NCI-H1930 (cell line): ENCODE measurements at regions not wholly inside any gene's neighbourhood (a gene's known extent, or its start where the extent isn't known, plus 50 kb on each side); places are given as distances from the start of the nearest gene placed in this dataset.

ENCODE experiments used
- DNase-seq, 2 experiments: peaks; one replicate each; lab custom pipeline; 2025; lab: John Stamatoyannopoulos, UW

DNA sequence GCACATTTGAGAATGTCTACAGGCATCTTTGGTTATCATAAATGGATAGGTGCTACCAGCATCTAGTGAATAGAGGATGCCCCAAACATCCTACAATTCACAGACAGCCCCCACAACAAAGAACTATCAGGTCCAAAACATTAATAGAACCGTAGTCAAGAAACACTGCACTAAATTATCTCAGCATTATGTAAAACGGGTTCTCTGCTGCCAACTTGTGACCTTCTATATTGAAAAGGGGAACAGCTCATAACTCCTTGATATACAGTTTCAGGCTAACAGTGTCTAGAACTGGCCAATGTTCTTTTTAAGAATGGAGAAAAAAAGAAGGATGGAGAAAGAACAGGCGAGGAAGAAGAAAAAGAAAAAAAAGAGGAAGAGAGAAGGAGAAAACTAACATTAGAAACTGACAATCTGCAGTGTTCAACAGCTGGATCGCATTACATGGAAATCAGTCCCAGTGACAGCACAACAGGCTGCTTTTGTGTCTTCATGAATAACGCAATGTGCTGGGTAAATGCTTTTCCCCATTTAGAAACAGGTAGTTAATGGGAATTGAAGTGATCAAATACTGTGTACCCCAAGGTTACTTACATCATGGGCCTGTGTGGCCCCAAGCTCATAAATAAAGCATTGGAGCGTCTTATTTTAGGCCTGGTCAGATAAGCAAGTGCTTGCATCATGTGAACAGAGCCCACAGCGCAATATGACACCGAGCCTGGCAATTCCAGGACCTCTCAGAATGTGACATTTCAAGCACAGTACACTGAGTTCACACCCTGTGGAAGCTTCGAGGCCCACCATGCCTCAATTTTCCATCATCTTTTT lies 339.5 kb downstream of the DHX15 start:
- no peak for DNase-seq

DNA sequence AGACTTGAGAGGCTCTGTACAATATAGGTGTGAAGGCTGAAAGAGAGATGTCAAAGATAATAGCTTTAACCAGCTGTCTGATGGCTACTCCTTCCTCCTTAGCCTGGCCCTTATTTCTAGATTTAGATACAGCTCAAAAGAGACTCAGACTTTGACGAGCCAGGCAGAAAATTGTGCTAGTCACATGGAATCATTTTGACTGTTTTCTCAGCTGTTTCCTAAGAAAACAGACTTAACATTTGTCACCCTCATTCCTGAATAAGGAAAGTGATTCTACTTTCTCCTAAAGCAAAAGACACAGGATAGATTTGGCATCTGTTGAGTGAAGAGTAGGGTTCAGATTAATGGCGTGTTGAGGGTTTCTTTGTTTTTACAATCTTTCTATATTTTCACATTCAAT lies 340.7 kb downstream of the DHX15 start:
- DNase-seq: no peak

DNA sequence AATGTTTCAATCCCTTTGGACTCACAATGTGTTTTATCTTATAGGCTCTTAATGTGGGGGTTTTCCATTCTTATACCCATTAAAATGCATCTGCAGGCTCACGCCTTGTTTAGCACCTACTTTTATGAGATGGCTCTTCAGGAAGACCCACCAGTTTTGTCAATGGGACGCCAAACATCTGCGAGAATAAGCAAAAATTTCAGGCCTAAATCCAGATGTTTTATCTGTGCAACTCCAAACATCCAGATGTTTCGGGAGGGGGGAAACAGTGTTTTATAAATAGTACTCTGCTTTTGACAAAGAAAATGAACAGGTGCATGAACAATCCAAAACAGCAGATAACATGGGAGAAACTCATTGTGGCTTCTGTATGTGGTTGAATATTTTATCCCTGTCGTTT lies 342.8 kb downstream of the DHX15 start:
- no peak for DNase-seq

DNA sequence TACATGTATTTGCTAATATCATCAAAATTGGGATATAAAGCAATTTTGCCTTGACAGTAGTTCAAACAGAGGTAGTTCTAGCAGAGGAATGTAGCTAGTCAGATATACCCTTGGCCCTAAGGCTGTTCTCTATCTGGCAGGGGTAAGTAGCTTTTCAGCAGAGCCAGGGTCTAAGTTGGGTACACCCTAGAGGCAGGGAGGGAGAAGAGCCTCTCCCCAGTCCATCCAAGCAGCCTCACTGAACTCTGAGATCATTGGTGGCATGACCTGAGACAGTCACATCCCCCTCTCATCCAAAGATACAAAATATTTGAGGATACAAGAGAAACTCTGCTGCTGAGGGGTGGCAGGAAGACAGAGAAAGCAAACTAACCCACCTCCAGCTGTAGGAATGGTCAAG lies 343.7 kb downstream of the DHX15 start:
- DNase-seq: no peak

DNA sequence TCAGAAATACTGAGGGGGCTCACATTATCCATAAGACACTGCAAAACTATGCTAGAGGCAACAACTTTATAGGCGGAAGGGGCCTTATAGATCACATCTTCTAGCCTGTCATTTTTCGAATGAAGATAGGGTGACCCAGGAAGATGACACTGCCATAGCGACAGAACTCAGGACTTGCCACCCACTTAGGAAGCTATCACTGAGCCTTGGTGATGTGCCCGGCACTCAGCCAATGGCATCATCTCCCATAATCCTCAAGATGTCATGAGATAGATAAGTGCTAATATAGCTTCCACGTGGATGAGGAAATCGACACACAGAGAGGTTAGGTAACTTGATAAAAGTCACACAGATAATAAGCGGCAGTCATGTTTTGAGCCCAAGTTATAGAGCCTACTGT lies 346.6 kb downstream of the DHX15 start:
- no peak for DNase-seq

DNA sequence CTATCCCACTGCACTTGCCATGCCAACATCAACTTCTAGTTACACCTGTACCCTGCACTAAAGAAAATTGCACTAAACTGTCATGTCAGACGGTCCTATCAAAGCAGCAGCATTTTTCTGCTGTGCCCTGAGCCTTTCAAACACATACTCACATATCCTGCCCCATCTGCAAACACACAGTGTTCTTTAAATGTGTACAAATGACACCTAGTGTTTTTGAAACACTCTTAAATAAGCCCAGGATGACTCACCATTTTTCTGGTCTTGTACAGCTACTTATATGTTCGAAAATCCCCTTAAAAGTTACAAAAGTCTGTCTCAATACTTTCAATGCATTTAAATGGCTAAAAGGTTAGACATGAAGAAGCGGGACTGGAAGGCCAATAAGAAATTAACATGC lies 346.7 kb upstream of the PPARGC1A start:
- no peak for DNase-seq

DNA sequence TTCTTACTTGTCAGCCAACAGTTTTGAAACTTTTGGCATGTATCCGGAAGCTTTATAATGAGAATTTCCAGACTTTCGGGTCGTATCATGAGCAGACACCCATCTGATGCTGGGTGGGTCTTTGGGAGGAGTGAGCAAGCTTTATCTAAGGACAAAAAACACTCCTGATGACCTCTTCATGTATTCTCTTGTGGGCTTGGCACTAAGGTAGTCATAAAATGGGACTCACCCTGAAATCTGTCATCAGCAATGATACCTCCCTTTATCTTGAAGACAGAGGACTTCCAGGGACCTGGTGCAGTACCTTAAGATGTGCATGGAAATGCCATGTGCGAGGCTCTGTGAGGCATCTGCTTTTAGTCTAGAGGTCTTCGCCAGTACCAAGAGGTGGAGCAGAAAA lies 346.3 kb upstream of the PPARGC1A start:
- no peak for DNase-seq

DNA sequence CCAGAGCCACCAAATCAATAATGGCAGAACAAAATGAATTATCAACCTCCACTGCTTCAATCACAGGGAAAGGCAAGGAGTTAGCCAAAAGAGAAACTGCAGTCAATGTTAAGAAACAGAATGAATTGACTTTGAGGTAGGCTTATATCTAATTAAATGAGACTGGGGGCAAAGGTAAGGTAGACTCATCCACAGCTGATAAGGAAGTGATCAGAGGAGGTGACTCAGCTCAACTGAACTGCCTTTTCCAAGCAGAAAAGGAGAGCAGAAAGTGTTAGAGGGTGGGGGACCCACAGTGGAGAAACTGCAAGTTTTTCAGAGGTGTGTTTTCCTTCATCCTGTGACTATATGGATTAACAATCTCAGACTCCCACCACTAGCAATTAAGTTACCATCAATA lies 345.8 kb upstream of the PPARGC1A start:
- DNase-seq: no peak

DNA sequence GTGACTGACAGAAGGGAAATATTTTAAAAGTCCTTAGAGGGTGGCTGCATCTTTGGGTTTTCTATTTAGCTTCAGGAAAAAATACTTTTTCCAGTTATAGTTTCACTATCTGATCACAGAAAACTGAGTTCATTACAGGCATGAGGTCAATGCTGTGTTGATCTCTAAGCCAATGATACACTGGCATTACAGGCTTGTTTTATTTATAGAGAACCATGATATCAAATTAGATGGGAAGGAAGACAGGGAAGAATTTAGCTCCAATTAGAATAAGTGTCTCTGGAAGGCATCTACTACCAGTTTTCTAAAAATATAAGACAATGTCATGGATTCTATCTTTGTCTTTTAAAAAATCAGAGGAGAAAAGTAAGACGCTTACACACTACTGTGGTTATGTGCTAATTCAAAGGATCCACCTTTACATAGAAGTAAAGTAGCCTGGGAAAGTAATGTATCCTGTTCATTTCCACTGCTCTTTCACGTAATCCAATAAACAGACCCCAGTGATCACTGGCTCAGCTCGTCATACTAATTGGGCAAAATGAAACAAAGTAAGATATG lies 344.5 kb upstream of the PPARGC1A start:
- DNase-seq: no peak

DNA sequence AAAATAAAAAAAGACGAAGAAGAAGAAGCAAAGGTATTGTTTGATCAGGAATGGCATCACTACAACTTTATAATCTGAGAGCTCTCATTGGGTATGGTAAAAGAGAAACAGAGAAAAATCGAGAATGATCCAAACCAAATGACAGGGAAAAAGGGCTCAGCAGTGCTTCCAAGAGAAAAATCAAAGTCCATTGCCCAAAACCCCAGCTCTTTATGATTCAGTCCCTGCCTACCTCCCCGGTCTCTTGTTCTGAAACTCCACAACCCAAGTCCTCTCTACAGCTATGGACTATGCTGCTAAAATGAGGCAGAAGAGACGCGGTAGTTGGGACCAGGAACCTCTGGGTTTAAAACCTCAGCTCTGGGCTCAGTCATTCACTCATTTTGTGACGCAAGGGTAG lies 341.1 kb upstream of the PPARGC1A start:
- no peak for DNase-seq

DNA sequence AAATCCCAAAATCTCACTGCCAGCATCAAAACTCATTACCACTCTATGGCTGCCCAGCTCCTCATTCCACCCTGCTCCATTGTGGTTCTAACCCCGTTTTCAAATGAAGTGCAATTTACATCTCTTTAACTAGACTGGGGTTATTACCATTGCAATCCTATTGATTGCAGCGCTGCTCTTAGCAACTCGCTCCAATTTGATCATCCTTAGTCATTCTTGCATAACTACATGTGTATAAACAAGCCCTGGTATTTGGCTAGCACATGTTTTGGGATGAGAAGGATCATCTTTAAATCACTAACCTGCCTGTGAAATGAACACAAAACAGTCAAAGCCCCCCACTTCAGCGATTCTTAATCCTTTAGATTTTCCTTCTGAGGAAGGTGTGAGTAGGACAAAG lies 340.1 kb upstream of the PPARGC1A start:
- DNase-seq: no peak

DNA sequence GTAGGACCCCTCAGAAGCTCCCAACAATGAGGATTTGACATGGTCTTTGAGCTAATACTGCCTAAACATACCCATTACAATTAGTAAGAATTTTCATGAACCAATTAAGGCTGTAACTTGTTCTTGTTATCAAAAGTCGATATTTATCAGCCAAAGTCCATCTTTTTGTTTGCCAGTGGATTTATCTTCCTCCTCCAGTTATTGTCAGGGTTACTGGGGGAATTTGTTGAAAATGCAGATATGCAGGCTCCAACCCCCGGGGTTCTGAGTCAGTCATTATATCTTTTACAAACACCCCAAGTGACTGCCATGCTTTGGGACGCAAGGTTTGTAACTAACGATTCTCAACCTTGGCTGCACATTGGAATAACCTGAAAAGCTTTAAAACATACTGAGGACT lies 338.8 kb upstream of the PPARGC1A start:
- DNase-seq: no peak

DNA sequence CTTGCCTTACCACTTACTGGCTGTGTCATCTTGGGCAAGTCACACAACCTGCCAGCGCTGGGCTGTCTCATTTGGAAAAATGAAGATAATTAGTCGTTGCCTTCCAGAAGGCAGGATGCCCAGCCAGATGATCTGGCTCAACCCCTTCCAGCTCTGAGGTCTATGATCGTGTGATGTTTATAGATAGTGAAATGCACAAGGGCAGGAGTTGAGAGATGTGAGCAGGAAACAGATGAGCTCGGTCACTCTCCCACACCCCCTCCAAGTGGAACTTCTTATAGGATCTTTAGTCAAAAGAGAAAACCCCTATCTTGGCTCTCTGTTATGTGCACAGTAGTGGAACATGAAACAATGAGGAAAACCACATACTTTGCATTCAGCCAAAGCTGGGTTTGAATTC lies 336.8 kb upstream of the PPARGC1A start:
- no peak for DNase-seq

DNA sequence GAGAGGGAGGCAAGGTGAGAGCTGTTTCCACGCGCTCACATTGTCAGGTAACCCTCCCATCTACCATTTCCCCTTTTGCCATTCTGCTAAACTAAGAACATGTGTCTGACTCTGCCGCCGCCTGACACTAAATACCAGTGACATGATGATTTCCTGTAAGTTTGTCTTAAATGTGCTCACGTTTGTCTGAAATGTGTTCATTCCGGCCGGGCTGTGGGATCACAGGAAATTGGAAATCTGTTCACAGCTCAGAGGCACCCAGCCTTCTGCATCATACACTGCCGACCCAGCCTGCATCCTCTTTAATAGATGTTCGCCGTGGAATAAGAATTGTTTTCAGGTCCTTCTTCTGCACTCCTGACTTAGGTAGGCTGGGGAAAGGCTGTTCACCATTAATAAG lies 336.2 kb upstream of the PPARGC1A start:
- no peak for DNase-seq

DNA sequence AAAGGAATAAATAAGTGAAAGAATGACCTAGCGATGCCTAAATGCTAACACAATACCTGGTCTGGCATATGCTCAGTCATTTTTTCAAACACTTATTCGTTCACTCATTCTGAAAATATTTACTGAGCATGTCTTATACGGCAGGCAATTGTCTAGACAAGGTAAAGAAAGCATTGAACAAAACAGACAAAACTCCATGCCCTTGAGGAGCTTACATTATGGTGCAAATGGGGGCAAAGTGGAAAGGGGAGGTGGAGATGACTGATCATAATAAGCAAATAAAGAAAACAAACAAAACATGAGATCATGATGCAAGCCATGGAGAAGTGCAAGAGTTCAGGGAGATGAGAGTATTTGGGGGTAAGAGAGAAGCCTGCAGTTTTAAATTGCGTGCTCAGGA lies 334.6 kb upstream of the PPARGC1A start:
- DNase-seq: no peak

DNA sequence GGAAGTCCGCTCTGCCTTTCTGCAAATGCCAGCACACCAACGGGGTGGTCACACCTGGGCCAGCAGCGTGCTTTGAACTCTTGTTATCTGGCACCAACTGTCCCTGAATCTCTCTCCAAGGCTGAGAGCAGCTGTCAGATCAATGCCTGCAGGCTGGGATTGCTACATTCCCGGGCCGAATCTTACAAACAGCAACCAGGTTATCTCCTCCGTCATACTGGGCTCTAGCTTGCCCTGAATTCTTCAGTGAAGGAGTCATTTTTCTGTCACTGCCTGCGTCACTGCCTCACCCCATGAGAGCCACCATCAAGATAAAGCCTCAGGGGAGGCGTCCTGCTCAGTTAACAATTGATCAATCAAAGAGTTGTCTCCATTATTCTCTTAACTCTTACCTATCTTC lies 329.4 kb upstream of the PPARGC1A start:
- DNase-seq: no peak

DNA sequence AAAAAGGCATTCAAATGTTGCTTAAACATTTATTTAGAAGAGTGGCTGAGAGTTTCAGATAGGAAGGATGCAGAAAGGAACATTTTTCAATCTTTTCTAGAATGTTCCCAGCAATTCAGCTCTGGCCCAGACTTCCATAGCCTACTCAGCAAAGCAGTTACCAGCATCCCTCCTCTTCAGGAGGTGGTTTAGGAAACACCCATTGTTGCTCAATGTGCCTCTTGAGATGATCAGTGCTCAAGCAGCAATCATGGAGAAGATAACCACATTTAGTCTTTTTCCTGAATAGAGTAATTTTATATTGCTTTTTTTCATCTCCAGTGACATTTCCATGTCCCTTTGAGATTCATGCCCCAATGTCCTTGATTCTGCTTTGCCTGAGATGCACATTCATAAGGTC lies 328.7 kb upstream of the PPARGC1A start:
- no peak for DNase-seq

DNA sequence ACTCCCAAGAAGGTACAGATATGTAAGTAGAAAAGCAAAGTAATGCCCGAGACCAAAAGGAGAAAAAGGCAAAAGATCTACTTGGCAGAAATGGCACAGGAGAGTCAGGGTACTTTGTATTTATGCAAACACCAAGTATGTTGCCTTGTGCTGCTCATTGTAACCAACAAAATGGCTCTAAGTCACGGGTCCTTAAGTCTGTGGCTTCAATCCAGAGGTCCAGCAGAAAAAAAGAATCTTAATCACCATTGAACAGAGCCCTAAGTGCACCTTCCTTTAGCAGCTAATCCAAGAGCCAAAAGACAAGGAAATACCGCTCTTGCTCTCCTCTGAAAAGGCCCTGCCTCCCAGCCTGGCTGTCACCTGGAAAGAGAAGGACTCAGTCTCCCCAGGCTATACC lies 324.9 kb upstream of the PPARGC1A start:
- no peak for DNase-seq

DNA sequence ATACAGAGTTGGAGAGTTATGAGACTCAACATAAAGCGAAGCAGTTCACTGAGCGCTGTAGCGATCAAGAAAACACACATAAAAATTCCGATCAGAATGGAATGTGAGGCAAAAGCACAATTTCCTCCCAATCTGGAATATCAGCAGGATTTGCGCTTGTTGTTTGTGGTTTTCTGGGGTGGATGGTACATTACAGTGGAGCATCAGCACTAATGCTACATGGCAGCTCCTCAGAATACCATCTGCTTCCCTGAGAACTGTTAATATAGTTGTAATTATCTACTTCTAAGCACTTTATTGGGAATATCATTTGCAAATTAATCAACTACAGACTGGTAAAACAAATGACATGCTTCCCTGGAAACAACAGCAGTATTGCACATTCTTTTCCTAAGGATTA lies 324.1 kb upstream of the PPARGC1A start:
- no peak for DNase-seq

DNA sequence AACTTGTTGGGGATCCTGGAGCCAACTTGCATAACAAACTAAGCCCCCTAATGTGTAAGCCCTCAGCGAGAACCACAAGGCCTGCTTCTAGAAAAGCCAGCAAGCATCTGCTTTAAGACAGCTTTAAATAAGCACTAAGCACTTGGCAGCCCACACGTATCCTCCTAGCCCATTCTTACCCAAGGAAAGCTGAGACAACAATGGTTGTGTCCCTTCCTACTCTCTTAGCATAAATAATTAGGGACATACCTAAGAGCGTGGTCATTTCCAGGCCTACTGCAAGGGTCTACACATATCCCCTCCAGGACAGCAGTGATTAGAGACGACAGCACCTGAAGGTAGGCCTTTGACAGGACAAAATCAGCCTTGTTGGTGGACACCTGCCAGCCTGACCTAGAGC lies 322.8 kb upstream of the PPARGC1A start:
- no peak for DNase-seq

DNA sequence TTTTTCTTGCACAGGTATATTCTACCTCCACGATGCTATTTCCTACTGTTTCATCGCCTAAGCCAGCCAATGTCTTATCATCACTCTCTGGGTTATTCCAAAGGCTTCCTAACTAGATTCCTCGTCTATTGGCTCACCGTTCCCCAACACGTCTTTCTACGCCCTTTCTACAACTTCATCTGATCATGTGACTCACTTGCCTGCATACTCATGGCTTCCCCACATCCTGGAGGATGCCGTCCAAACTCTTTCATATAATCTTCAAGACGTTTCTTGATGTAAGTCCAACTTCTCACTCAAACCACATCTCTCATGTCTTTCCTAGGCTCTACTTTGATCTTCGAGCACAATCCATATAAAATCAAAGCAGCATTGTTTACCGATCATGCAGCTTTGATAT lies 322.0 kb upstream of the PPARGC1A start:
- no peak for DNase-seq

DNA sequence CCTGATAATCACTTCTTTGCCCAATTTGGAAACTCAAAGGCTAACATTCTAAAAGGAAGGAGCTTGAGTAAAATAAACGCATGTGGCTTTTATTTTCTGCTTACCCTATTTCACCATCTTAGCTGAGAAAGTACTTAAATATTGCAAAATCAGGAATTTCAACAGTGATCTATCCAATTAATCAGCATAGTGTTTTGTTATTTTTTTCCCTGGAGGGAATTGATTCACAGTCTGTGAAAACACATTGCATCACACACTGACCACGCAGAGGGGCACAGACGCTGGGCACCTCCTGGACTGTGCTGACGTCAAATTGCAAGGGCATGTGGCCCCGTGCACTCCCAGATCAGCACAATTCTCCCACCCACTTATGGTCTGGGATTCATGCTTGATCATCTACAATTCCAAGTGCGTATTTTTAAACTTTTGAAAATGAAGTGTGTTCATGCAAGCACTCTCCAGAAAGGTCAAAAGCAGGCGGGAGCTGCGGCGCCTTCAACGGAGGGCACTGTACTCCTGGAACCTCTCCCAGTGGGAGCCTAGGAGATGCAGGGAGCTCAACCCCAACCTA lies 320.6 kb upstream of the PPARGC1A start:
- no peak for DNase-seq

DNA sequence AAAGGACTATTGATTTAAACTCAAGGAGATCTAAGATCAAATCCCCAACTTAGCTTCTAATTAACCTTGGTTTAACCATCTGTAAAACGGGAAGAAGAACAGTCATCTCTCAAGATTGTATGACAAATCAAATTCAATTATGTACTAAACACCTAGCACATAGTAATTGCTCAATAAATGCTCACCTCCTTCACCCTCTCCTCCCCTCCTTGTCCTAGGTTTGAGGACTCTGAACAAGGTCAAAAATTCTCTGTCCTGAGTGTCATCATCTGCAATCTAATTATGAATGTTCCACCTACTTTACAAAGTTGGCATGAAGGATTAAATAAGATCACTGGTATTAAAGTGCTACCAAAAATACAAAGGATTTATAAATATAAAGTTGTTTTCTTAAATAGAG lies 320.1 kb upstream of the PPARGC1A start:
- no peak for DNase-seq

DNA sequence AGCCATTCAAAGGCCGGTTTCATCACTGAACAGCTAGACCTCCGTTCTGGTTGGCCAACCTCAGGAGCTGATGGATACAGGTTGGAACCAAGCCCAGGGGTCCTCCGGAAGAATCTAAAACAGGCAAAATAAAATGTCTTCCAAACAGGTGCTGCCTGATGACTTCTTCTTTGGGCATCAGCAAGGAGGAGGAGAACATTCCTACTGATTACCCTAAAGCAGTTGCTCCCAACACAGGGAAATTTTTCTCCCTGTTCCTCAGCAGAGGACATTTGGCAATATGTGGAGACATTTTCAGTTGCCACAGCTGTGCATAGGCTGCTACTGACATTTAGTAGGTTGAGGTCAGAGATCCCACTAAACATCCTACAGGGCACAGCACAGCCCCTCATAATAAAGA lies 319.3 kb upstream of the PPARGC1A start:
- DNase-seq: no peak
